ENCODE measurements at regions not wholly inside any gene's neighbourhood (a gene's known extent, or its start where the extent isn't known, plus 50 kb on each side); places are given as distances from the start of the nearest gene placed in this dataset.
"Not testable (repeated sequence)": the region's sequence is repeated elsewhere in the genome, so short reads cannot be mapped to it uniquely, and the experiment has no call there.

GRCh38 chr6:115873901-115874300, 186.8 kb downstream of the FRK start:
- no peaks in the 10 kb centered on the region for H3K27me3 ChIP-seq (ENCODE audit: control insufficient read depth in 1 of 2, insufficient read depth in 2 of 2, low read length in 2 of 2)
- H3K36me3 ChIP-seq (ENCODE audit: control insufficient read depth in 2 of 2, insufficient read depth in 2 of 2, low read length in 2 of 2), result no peaks in the 10 kb centered on the region
- no peak overlapping the region for H3K27ac ChIP-seq (ENCODE audit: low read length)
- H3K4me3 ChIP-seq (ENCODE audit: low read length in 2 of 2), result no peak overlapping the region
- H3K9me3 ChIP-seq (ENCODE audit: control insufficient read depth in 2 of 2, low read length in 2 of 2), result no peaks in the 10 kb centered on the region
- H3K9ac ChIP-seq (ENCODE audit: low read length in 2 of 2), result no peak overlapping the region
- H3K4me1 ChIP-seq (ENCODE audit: control insufficient read depth, insufficient read depth, low read length), result no peaks in the 10 kb centered on the region

GRCh38 chr6:115870464-115870863, 190.2 kb downstream of the FRK start:
- Histone ChIP-seq H3K9me3 (ENCODE audit: control insufficient read depth in 2 of 2, low read length in 2 of 2) (no peaks in the 10 kb centered on the region), H3K4me1 (ENCODE audit: control insufficient read depth, insufficient read depth, low read length) (no peaks in the 10 kb centered on the region), H3K27ac (ENCODE audit: low read length) (no peak overlapping the region), H3K36me3 (ENCODE audit: control insufficient read depth in 2 of 2, insufficient read depth in 2 of 2, low read length in 2 of 2) (no peaks in the 10 kb centered on the region), H3K27me3 (ENCODE audit: control insufficient read depth in 1 of 2, insufficient read depth in 2 of 2, low read length in 2 of 2) (no peaks in the 10 kb centered on the region), H3K9ac (ENCODE audit: low read length in 2 of 2) (no peak overlapping the region), H3K4me3 (ENCODE audit: low read length in 2 of 2) (no peak overlapping the region)

- Histone ChIP-seq H3K27me3 (ENCODE audit: control insufficient read depth in 1 of 2, insufficient read depth in 2 of 2, low read length in 2 of 2) (no peaks in the 10 kb centered on the region), H3K27ac (ENCODE audit: low read length) (no peak overlapping the region), H3K36me3 (ENCODE audit: control insufficient read depth in 2 of 2, insufficient read depth in 2 of 2, low read length in 2 of 2) (no peaks in the 10 kb centered on the region), H3K9ac (ENCODE audit: low read length in 2 of 2) (no peak overlapping the region), H3K9me3 (ENCODE audit: control insufficient read depth in 2 of 2, low read length in 2 of 2) (no peaks in the 10 kb centered on the region), H3K4me3 (ENCODE audit: low read length in 2 of 2) (no peak overlapping the region), H3K4me1 (ENCODE audit: control insufficient read depth, insufficient read depth, low read length) (no peaks in the 10 kb centered on the region)
These were observed 194.8 kb downstream of the FRK start for GRCh38 chr6:115865914-115866313.

- H3K27me3 ChIP-seq (ENCODE audit: control insufficient read depth in 1 of 2, insufficient read depth in 2 of 2, low read length in 2 of 2), result no peaks in the 10 kb centered on the region
- H3K4me1 ChIP-seq (ENCODE audit: control insufficient read depth, insufficient read depth, low read length), result no peaks in the 10 kb centered on the region
- H3K36me3 ChIP-seq (ENCODE audit: control insufficient read depth in 2 of 2, insufficient read depth in 2 of 2, low read length in 2 of 2), result no peaks in the 10 kb centered on the region
- no peak overlapping the region for H3K9ac ChIP-seq (ENCODE audit: low read length in 2 of 2)
- H3K27ac ChIP-seq (ENCODE audit: low read length), result no peak overlapping the region
- no peak overlapping the region for H3K4me3 ChIP-seq (ENCODE audit: low read length in 2 of 2)
- H3K9me3 ChIP-seq (ENCODE audit: control insufficient read depth in 2 of 2, low read length in 2 of 2), result no peaks in the 10 kb centered on the region
These were observed 197.5 kb downstream of the FRK start for GRCh38 chr6:115863211-115863610.

- H3K9me3 ChIP-seq (ENCODE audit: control insufficient read depth in 2 of 2, low read length in 2 of 2); H3K9ac ChIP-seq (ENCODE audit: low read length in 2 of 2); H3K27me3 ChIP-seq (ENCODE audit: control insufficient read depth in 1 of 2, insufficient read depth in 2 of 2, low read length in 2 of 2); H3K36me3 ChIP-seq (ENCODE audit: control insufficient read depth in 2 of 2, insufficient read depth in 2 of 2, low read length in 2 of 2); H3K27ac ChIP-seq (ENCODE audit: low read length); H3K4me1 ChIP-seq (ENCODE audit: control insufficient read depth, insufficient read depth, low read length); H3K4me3 ChIP-seq (ENCODE audit: low read length in 2 of 2): not testable (repeated sequence)
These were observed 199.0 kb downstream of the FRK start for GRCh38 chr6:115861658-115862057.

GRCh38 chr6:115859577-115859976, 201.1 kb downstream of the FRK start:
- H3K4me3 ChIP-seq (ENCODE audit: low read length in 2 of 2), result not testable (repeated sequence)

GRCh38 chr6:115854866-115855665, 205.6 kb downstream of the FRK start:
- Histone ChIP-seq H3K4me3 (ENCODE audit: low read length in 2 of 2) (no peak overlapping the region), H3K9me3 (ENCODE audit: control insufficient read depth in 2 of 2, low read length in 2 of 2) (peaks cover 4% of the 10 kb centered on the region in 2 donors), H3K4me1 (ENCODE audit: control insufficient read depth, insufficient read depth, low read length) (no peaks in the 10 kb centered on the region), H3K9ac (ENCODE audit: low read length in 2 of 2) (no peak overlapping the region), H3K27me3 (ENCODE audit: control insufficient read depth in 1 of 2, insufficient read depth in 2 of 2, low read length in 2 of 2) (no peaks in the 10 kb centered on the region), H3K27ac (ENCODE audit: low read length) (no peak overlapping the region), H3K36me3 (ENCODE audit: control insufficient read depth in 2 of 2, insufficient read depth in 2 of 2, low read length in 2 of 2) (no peaks in the 10 kb centered on the region)

More at GRCh38 chr6:115859577-115859976, 201.1 kb downstream of the FRK start:
- not testable (repeated sequence) for H3K9ac ChIP-seq (ENCODE audit: low read length in 2 of 2); H3K27ac ChIP-seq (ENCODE audit: low read length); H3K9me3 ChIP-seq (ENCODE audit: control insufficient read depth in 2 of 2, low read length in 2 of 2); H3K36me3 ChIP-seq (ENCODE audit: control insufficient read depth in 2 of 2, insufficient read depth in 2 of 2, low read length in 2 of 2); H3K4me1 ChIP-seq (ENCODE audit: control insufficient read depth, insufficient read depth, low read length); H3K27me3 ChIP-seq (ENCODE audit: control insufficient read depth in 1 of 2, insufficient read depth in 2 of 2, low read length in 2 of 2)

- no peaks in the 10 kb centered on the region for H3K36me3 ChIP-seq (ENCODE audit: control insufficient read depth in 2 of 2, insufficient read depth in 2 of 2, low read length in 2 of 2)
- no peaks in the 10 kb centered on the region for H3K4me1 ChIP-seq (ENCODE audit: control insufficient read depth, insufficient read depth, low read length)
- H3K4me3 ChIP-seq (ENCODE audit: low read length in 2 of 2), result no peak overlapping the region
- H3K9ac ChIP-seq (ENCODE audit: low read length in 2 of 2), result no peak overlapping the region
- no peak overlapping the region for H3K27ac ChIP-seq (ENCODE audit: low read length)
- no peaks in the 10 kb centered on the region for H3K27me3 ChIP-seq (ENCODE audit: control insufficient read depth in 1 of 2, insufficient read depth in 2 of 2, low read length in 2 of 2)
- H3K9me3 ChIP-seq (ENCODE audit: control insufficient read depth in 2 of 2, low read length in 2 of 2), result no peaks in the 10 kb centered on the region
These were observed 213.0 kb downstream of the FRK start for GRCh38 chr6:115847671-115848070.

- H3K27ac ChIP-seq (ENCODE audit: low read length), result no peak overlapping the region
- H3K4me3 ChIP-seq (ENCODE audit: low read length in 2 of 2), result no peak overlapping the region
- no peaks in the 10 kb centered on the region for H3K36me3 ChIP-seq (ENCODE audit: control insufficient read depth in 2 of 2, insufficient read depth in 2 of 2, low read length in 2 of 2)
- H3K27me3 ChIP-seq (ENCODE audit: control insufficient read depth in 1 of 2, insufficient read depth in 2 of 2, low read length in 2 of 2), result no peaks in the 10 kb centered on the region
- no peak overlapping the region for H3K9ac ChIP-seq (ENCODE audit: low read length in 2 of 2)
- no peaks in the 10 kb centered on the region for H3K4me1 ChIP-seq (ENCODE audit: control insufficient read depth, insufficient read depth, low read length)
- H3K9me3 ChIP-seq (ENCODE audit: control insufficient read depth in 2 of 2, low read length in 2 of 2), result no peaks in the 10 kb centered on the region
These were observed 216.7 kb downstream of the FRK start for GRCh38 chr6:115843945-115844344.

GRCh38 chr6:115842338-115842737, 218.4 kb downstream of the FRK start:
- no peak overlapping the region for H3K4me3 ChIP-seq (ENCODE audit: low read length in 2 of 2)

GRCh38 chr6:115839583-115840181, 221.0 kb downstream of the FRK start:
- no peak overlapping the region for H3K27ac ChIP-seq (ENCODE audit: low read length)

More at GRCh38 chr6:115842338-115842737, 218.4 kb downstream of the FRK start:
- H3K27me3 ChIP-seq (ENCODE audit: control insufficient read depth in 1 of 2, insufficient read depth in 2 of 2, low read length in 2 of 2), result no peaks in the 10 kb centered on the region
- no peaks in the 10 kb centered on the region for H3K36me3 ChIP-seq (ENCODE audit: control insufficient read depth in 2 of 2, insufficient read depth in 2 of 2, low read length in 2 of 2)
- no peaks in the 10 kb centered on the region for H3K9me3 ChIP-seq (ENCODE audit: control insufficient read depth in 2 of 2, low read length in 2 of 2)
- H3K27ac ChIP-seq (ENCODE audit: low read length), result no peak overlapping the region
- H3K4me1 ChIP-seq (ENCODE audit: control insufficient read depth, insufficient read depth, low read length), result no peaks in the 10 kb centered on the region
- no peak overlapping the region for H3K9ac ChIP-seq (ENCODE audit: low read length in 2 of 2)

More at GRCh38 chr6:115839583-115840181, 221.0 kb downstream of the FRK start:
- Histone ChIP-seq H3K4me1 (ENCODE audit: control insufficient read depth, insufficient read depth, low read length) (no peaks in the 10 kb centered on the region), H3K9me3 (ENCODE audit: control insufficient read depth in 2 of 2, low read length in 2 of 2) (no peaks in the 10 kb centered on the region), H3K27me3 (ENCODE audit: control insufficient read depth in 1 of 2, insufficient read depth in 2 of 2, low read length in 2 of 2) (no peaks in the 10 kb centered on the region), H3K36me3 (ENCODE audit: control insufficient read depth in 2 of 2, insufficient read depth in 2 of 2, low read length in 2 of 2) (no peaks in the 10 kb centered on the region), H3K9ac (ENCODE audit: low read length in 2 of 2) (no peak overlapping the region), H3K4me3 (ENCODE audit: low read length in 2 of 2) (no peak overlapping the region)

Measured in stomach smooth muscle (tissue), 2 donors.